Panc1 (cell line): ENCODE measurements at regions not wholly inside any gene's neighbourhood (a gene's known extent, or its start where the extent isn't known, plus 50 kb on each side); places are given as distances from the start of the nearest gene placed in this dataset.

Experiments used
- ATAC-seq: fragments of 200-7000 bp; cut with Tn5 transposase; 2 replicates; pipeline ENCODE4 v1.9.1; 2020; ENCODE audit warnings: mild to moderate bottlenecking, moderate library complexity
- BruUV-seq: library from RNA; stranded (reverse); fragments of 400-500 nt; replicated peaks from 2 replicates; lab custom pipeline; 2021; lab: Mats Ljungman, UMichigan
- CTCF ChIA-PET: fragments of 300-600 bp; sonication (Branson Sonifier 250); formaldehyde crosslinking; loops from one replicate; lab custom pipeline; 2022; ENCODE audit warnings: antibody characterized with exemption; lab: Charles Lee
- POLR2A ChIA-PET: fragments of 300-600 bp; sonication (Branson Sonifier 250); formaldehyde crosslinking; loops from one replicate; lab custom pipeline; 2022; ENCODE audit warnings: antibody characterized with exemption; lab: Charles Lee
- DNase-seq: peaks from one replicate; pipeline ENCODE4 v3.0.0-alpha.2; 2010; ENCODE audit warnings: low read depth, low spot score
- H3K27ac ChIP-seq: 2 replicates; pipeline ENCODE4 v1.5.1; 2011; ENCODE audit warnings: mild to moderate bottlenecking, low read length, inconsistent platforms
- H3K27me3 ChIP-seq: fragments of 200-500 bp; sonication (Bioruptor generic); 2 replicates; pipeline ENCODE4 v1.6.0; 2014; ENCODE audit warnings: low read length, inconsistent platforms; ENCODE audit not compliant: control insufficient read depth, insufficient read depth
- H3K36me3 ChIP-seq: fragments of 200-500 bp; sonication (Bioruptor generic); 2 replicates; pipeline ENCODE4 v1.5.1; 2014; ENCODE audit warnings: inconsistent platforms, mild to moderate bottlenecking, low read length, moderate library complexity; ENCODE audit not compliant: control insufficient read depth, insufficient read depth
- H3K4me1 ChIP-seq: 2 replicates; pipeline ENCODE4 v1.5.1; 2011; ENCODE audit warnings: inconsistent platforms, mild to moderate bottlenecking, low read length, moderate library complexity; ENCODE audit not compliant: control insufficient read depth, insufficient read depth
- H3K4me3 ChIP-seq, 2 experiments: 2 replicates each; pipeline ENCODE4 v1.5.1; 2011 to 2012; ENCODE audit warnings: low read depth in 2 of 2, low read length in 2 of 2, mild to moderate bottlenecking in 2 of 2, inconsistent platforms in 1 of 2, moderate library complexity in 1 of 2
- H3K9me3 ChIP-seq: fragments of 200-500 bp; sonication (Bioruptor generic); 2 replicates; pipeline ENCODE4 v1.5.1; 2014; ENCODE audit warnings: low read depth, mild to moderate bottlenecking, inconsistent platforms, low read length, moderate library complexity; ENCODE audit not compliant: control insufficient read depth, insufficient read depth
- POLR2AphosphoS5 ChIP-seq: IDR thresholded peaks from 2 replicates; pipeline ENCODE4 v1.6.1; 2012; ENCODE audit warnings: mild to moderate bottlenecking, low read depth, low read length, moderate library complexity
- SIN3A ChIP-seq: IDR thresholded peaks from 2 replicates; pipeline ENCODE4 v1.6.1; 2012; ENCODE audit warnings: low read depth, mild to moderate bottlenecking, low read length, moderate library complexity, borderline replicate concordance; ENCODE audit not compliant: insufficient read depth
- TCF7L2 ChIP-seq: IDR thresholded peaks from 2 replicates; pipeline ENCODE4 v1.6.1; 2011; ENCODE audit warnings: mild to moderate bottlenecking, low read depth, low read length, inconsistent platforms
- in situ Hi-C: cut with HindIII; loops from 2 replicates; pipeline ENCODE4 v1.10.0; 2016; ENCODE audit warnings: low sequenced_read_pairs, low pct_unique_long_range_greater_than_20kb
- intact Hi-C: fragments of 100-400 bp; cut with micrococcal nuclease; formaldehyde crosslinking; loops from one replicate; pipeline ENCODE4 v1.10.0; 2022; ENCODE audit not compliant: unreplicated experiment
- TF ChIP-seq, protein P1 (sequence below): fragments of 450-650 bp; IDR thresholded peaks from 2 replicates; pipeline ENCODE4 v1.5.1; 2017; ENCODE audit warnings: mild to moderate bottlenecking
- TF ChIP-seq, protein P2 (sequence below), 2 experiments: IDR thresholded peaks; 2 replicates each; pipeline ENCODE4 v1.6.1; 2011 to 2012; ENCODE audit warnings: low read depth in 2 of 2, control low read depth in 1 of 2, low read length in 1 of 2, mild to moderate bottlenecking in 1 of 2, moderate library complexity in 1 of 2; ENCODE audit not compliant: insufficient read depth in 1 of 2

DNA sequence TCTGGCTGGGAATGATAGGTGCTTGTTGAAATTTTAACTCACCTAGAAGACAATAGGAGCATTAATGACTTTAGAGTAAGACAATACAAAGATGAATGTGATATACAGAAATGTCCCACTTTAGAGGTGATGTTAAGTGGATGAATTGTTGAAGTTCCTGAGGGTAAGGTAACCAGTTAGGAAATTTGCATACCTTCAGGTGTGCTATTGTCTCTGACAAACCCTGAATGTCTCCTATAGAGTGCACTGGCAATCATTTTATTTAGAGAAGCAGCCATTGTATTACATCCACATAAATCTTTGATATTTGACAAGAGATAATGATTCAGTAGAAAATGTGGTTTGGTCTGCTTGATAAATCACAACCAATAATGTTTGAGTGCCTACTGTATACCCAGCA lies 228.5 kb downstream of the RNF144A start:
- Histone ChIP-seq H3K27ac (no peak overlapping the region), H3K36me3 (no peaks in the 10 kb centered on the region), H3K4me1 (no peaks in the 10 kb centered on the region), H3K4me3 (no peak overlapping the region), H3K9me3 (no peaks in the 10 kb centered on the region), H3K27me3 (no peaks in the 10 kb centered on the region)
- DNase-seq, result no peak
- no TSS peak for BruUV-seq
- intact Hi-C loops (no loop called here), in situ Hi-C loops (no loop called here)
- no peak for ATAC-seq
- ChIA-PET CTCF (no interaction called here), POLR2A (no interaction called here)
- TF ChIP-seq TCF7L2 (no peak), POLR2AphosphoS5 (no peak), SIN3A (no peak)
- TF ChIP-seq, protein P1, sequence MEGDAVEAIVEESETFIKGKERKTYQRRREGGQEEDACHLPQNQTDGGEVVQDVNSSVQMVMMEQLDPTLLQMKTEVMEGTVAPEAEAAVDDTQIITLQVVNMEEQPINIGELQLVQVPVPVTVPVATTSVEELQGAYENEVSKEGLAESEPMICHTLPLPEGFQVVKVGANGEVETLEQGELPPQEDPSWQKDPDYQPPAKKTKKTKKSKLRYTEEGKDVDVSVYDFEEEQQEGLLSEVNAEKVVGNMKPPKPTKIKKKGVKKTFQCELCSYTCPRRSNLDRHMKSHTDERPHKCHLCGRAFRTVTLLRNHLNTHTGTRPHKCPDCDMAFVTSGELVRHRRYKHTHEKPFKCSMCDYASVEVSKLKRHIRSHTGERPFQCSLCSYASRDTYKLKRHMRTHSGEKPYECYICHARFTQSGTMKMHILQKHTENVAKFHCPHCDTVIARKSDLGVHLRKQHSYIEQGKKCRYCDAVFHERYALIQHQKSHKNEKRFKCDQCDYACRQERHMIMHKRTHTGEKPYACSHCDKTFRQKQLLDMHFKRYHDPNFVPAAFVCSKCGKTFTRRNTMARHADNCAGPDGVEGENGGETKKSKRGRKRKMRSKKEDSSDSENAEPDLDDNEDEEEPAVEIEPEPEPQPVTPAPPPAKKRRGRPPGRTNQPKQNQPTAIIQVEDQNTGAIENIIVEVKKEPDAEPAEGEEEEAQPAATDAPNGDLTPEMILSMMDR, result no peak
- TF ChIP-seq, protein P2, sequence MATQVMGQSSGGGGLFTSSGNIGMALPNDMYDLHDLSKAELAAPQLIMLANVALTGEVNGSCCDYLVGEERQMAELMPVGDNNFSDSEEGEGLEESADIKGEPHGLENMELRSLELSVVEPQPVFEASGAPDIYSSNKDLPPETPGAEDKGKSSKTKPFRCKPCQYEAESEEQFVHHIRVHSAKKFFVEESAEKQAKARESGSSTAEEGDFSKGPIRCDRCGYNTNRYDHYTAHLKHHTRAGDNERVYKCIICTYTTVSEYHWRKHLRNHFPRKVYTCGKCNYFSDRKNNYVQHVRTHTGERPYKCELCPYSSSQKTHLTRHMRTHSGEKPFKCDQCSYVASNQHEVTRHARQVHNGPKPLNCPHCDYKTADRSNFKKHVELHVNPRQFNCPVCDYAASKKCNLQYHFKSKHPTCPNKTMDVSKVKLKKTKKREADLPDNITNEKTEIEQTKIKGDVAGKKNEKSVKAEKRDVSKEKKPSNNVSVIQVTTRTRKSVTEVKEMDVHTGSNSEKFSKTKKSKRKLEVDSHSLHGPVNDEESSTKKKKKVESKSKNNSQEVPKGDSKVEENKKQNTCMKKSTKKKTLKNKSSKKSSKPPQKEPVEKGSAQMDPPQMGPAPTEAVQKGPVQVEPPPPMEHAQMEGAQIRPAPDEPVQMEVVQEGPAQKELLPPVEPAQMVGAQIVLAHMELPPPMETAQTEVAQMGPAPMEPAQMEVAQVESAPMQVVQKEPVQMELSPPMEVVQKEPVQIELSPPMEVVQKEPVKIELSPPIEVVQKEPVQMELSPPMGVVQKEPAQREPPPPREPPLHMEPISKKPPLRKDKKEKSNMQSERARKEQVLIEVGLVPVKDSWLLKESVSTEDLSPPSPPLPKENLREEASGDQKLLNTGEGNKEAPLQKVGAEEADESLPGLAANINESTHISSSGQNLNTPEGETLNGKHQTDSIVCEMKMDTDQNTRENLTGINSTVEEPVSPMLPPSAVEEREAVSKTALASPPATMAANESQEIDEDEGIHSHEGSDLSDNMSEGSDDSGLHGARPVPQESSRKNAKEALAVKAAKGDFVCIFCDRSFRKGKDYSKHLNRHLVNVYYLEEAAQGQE (IDR thresholded peaks at IDR 0.05; ENCODE audit: insufficient read depth in 1 of 2, low read depth in 2 of 2, low read length in 1 of 2), result no peak

DNA sequence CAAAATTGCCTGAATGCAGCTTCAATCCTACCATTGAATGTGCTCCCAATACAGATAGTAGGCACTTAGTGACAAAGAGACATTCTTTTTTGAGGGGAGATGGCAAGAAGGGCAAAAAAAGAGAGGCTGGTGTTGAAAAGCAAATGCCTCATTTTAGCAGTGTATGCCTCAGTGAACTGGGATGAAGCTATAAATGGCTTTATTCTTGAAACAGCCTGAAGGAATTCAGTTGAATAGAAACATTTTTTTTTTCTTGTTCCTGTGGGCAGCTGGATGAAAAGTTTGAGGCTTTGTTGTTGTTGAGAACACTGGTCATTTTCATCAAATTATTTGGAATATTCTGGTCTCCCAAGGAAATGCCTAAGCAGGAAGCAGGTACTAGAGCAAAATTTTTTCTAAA lies 228.9 kb downstream of the RNF144A start:
- POLR2A ChIA-PET, result no interaction called here
- Histone ChIP-seq H3K27ac (no peak overlapping the region), H3K36me3 (no peaks in the 10 kb centered on the region), H3K9me3 (no peaks in the 10 kb centered on the region), H3K27me3 (no peaks in the 10 kb centered on the region), H3K4me3 (no peak overlapping the region), H3K4me1 (no peaks in the 10 kb centered on the region)
- TF ChIP-seq, protein P1, result no peak
- TF ChIP-seq TCF7L2 (no peak), SIN3A (no peak), POLR2AphosphoS5 (no peak)
- TF ChIP-seq, protein P2 (IDR thresholded peaks at IDR 0.05; ENCODE audit: insufficient read depth in 1 of 2, low read depth in 2 of 2, low read length in 1 of 2), result no peak
- CTCF ChIA-PET, result no interaction called here
- no TSS peak for BruUV-seq
- ATAC-seq, result no peak
- intact Hi-C loops (no loop called here), in situ Hi-C loops (no loop called here)
- DNase-seq, result no peak
